Left ventricle myocardium inferior (tissue), 1 donor: ENCODE measurements at regions not wholly inside any gene's neighbourhood (a gene's known extent, or its start where the extent isn't known, plus 50 kb on each side); places are given as distances from the start of the nearest gene placed in this dataset.

Source experiments
- DNase-seq: peaks from one replicate; pipeline ENCODE4 v3.0.0-alpha.2; 2020
- H3K27ac ChIP-seq: fragments of 200-600 bp; replicated peaks from 2 replicates; pipeline ENCODE4 v1.8.0; 2021
- H3K27me3 ChIP-seq: fragments of 200-600 bp; 2 replicates; pipeline ENCODE4 v1.8.0; 2021; ENCODE audit warnings: low read depth
- H3K36me3 ChIP-seq: fragments of 200-600 bp; 2 replicates; pipeline ENCODE4 v1.8.0; 2021
- H3K4me1 ChIP-seq: fragments of 200-600 bp; 2 replicates; pipeline ENCODE4 v1.8.0; 2021
- H3K4me3 ChIP-seq: fragments of 200-600 bp; 2 replicates; pipeline ENCODE4 v1.8.0; 2021; ENCODE audit warnings: mild to moderate bottlenecking, moderate library complexity
- H3K9me3 ChIP-seq: fragments of 200-600 bp; replicated peaks from 2 replicates; pipeline ENCODE4 v1.8.0; 2021
- intact Hi-C: fragments of 100-400 bp; cut with micrococcal nuclease; formaldehyde crosslinking; loops from one replicate; pipeline ENCODE4 v1.11.0; 2022
- TF ChIP-seq, protein P1 (sequence below): fragments of 200-600 bp; IDR thresholded peaks from 2 replicates; pipeline ENCODE4 v1.8.0; 2021; ENCODE audit warnings: antibody characterized with exemption, mild to moderate bottlenecking, borderline replicate concordance
- donor health status: DM: no; HTN: yes; CAD: no; lungs with severe emphysema.

DNA sequence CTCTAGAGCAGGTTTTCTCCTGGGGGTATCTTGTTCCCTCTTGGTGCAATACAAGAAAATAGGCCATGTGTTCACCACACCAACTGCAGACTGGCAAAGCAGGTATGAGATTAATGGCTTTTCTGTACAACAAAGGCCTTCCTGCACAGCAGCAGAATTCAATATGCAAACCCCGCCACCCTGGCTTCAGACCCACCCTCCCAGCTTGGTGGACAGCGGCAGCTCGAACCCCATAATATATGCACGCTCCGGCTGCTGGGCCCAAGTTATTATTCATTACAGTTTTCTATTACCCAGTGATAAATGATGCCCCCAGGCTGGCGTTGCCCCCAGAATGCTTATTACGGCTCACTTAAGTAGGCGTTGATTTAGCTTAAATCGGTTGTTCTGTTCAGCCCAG lies 144.2 kb downstream of the RRAGC start:
- Histone ChIP-seq H3K9me3 (peaks cover 38% of the 10 kb centered on the region), H3K4me3 (no peak overlapping the region), H3K36me3 (no peaks in the 10 kb centered on the region), H3K4me1 (no peaks in the 10 kb centered on the region), H3K27me3 (peaks cover 19% of the 10 kb centered on the region), H3K27ac (no peak overlapping the region)
- intact Hi-C loops = no loop called here
- DNase-seq = no peak
- TF ChIP-seq, protein P1, sequence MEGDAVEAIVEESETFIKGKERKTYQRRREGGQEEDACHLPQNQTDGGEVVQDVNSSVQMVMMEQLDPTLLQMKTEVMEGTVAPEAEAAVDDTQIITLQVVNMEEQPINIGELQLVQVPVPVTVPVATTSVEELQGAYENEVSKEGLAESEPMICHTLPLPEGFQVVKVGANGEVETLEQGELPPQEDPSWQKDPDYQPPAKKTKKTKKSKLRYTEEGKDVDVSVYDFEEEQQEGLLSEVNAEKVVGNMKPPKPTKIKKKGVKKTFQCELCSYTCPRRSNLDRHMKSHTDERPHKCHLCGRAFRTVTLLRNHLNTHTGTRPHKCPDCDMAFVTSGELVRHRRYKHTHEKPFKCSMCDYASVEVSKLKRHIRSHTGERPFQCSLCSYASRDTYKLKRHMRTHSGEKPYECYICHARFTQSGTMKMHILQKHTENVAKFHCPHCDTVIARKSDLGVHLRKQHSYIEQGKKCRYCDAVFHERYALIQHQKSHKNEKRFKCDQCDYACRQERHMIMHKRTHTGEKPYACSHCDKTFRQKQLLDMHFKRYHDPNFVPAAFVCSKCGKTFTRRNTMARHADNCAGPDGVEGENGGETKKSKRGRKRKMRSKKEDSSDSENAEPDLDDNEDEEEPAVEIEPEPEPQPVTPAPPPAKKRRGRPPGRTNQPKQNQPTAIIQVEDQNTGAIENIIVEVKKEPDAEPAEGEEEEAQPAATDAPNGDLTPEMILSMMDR = no peak

DNA sequence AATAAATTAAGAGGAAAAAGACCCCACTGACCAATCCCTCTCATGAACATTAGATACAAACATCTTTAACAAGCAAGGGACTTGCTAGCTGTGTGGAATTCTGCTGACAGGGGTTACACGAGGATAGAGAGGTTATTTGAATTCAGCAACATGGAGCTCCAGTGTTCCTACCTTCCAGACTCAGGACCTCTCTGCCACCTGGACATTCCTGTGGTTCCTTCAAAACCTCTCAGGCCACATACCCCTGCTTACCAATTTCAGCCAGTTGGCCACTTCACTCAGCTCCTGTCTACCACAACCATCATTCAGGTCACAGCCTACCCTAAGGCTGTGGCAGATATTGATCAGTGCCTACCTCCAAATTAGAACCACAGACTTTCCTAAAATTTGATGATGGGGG lies 147.5 kb downstream of the RRAGC start:
- intact Hi-C loops = no loop called here
- H3K27ac ChIP-seq = no peak overlapping the region
- no peak for DNase-seq
- no peaks in the 10 kb centered on the region for H3K27me3 ChIP-seq
- no peak overlapping the region for H3K4me3 ChIP-seq
- H3K36me3 ChIP-seq = no peaks in the 10 kb centered on the region
- H3K9me3 ChIP-seq = peaks cover 42% of the 10 kb centered on the region
- H3K4me1 ChIP-seq = no peaks in the 10 kb centered on the region
- TF ChIP-seq, protein P1 = no peak

DNA sequence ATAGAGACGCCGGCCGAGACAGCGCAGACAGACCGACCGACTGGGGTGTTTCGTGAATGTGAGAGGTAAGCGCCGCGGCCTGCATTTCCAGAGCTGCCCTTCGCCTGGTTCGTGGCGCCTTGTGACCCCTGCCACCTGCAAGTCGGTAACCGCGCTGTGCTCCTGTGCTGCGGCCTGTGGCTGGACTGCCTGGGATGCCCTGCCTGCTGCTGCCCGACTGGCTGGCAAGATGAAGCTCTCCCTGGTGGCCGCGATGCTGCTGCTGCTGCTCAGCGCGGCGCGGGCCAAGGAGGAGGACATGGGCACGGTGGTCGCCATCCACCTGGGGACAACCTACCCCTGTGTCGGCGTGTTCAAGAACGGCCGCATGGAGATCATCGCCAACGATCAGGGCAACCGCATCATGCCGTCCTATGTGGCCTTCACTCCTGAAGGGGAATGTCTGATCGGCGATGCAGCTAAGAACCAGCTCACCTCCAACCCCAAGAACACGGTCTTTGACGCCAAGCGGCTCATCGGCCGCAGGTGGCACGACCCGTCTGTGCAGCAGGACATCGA lies 150.8 kb downstream of the RRAGC start:
- H3K27me3 ChIP-seq = peaks cover 12% of the 10 kb centered on the region
- H3K4me1 ChIP-seq = no peaks in the 10 kb centered on the region
- peaks cover 45% of the 10 kb centered on the region for H3K9me3 ChIP-seq
- no peak for DNase-seq
- TF ChIP-seq, protein P1 = no peak
- no peak overlapping the region for H3K27ac ChIP-seq
- H3K36me3 ChIP-seq = no peaks in the 10 kb centered on the region
- H3K4me3 ChIP-seq = no peak overlapping the region
- intact Hi-C loops = no loop called here

DNA sequence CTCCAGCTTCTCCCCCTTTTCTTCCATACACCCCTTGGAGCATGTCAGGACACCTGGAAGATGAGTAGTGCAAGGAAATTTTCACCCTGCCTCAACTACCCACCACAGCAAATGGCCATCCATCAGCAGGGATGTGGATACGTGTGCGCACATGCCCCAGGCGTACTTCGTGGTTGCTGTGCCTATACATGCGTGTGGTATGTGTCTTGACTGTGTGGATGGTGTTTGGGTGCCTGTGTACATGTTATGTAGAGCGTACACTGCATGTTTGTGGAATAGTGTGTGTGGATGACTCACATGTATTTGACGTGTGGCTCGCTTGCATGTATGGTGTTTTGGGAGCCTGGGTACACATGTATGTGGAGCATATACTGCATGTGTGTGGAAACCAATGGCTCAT lies 158.5 kb downstream of the RRAGC start:
- Histone ChIP-seq H3K27me3 (peaks cover 54% of the 10 kb centered on the region), H3K9me3 (peaks cover 19% of the 10 kb centered on the region), H3K36me3 (no peaks in the 10 kb centered on the region), H3K27ac (no peak overlapping the region), H3K4me3 (no peak overlapping the region), H3K4me1 (no peaks in the 10 kb centered on the region)
- TF ChIP-seq, protein P1 = no peak
- intact Hi-C loops = no loop called here
- DNase-seq = no peak

DNA sequence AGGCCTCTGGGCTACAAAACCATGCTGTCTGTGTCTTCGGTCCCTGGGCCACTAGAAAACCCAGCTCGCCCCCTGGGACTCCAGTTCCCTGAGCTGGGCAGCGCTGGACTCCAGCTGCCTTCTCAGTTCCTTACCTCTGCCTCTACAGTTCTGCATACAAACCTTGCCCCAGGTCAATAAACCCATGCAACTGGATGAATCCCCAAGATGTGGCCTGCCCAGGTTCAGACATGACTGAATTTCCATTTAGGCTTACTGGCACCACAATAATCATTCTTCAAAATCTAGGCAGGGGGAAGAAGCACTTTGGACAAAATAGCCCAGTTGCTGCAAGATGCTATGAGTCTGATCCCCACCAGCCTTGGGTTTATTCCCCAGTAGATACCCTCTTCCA lies 159.5 kb downstream of the RRAGC start:
- peaks cover 52% of the 10 kb centered on the region for H3K27me3 ChIP-seq
- no peak overlapping the region for H3K4me3 ChIP-seq
- no peaks in the 10 kb centered on the region for H3K4me1 ChIP-seq
- intact Hi-C loops = no loop called here
- H3K36me3 ChIP-seq = no peaks in the 10 kb centered on the region
- DNase-seq = no peak
- TF ChIP-seq, protein P1 = no peak
- H3K27ac ChIP-seq = no peak overlapping the region
- peaks cover 9% of the 10 kb centered on the region for H3K9me3 ChIP-seq
